Mesenchymal stem cell (in vitro differentiated cells and primary cell): ENCODE measurements at regions not wholly inside any gene's neighbourhood (a gene's known extent, or its start where the extent isn't known, plus 50 kb on each side); places are given as distances from the start of the nearest gene placed in this dataset.

Source experiments
- DNase-seq: peaks from one replicate; pipeline ENCODE4 v3.0.0-alpha.2; 2013
- H2AFZ ChIP-seq: one replicate; pipeline ENCODE4 v1.6.1; 2013; ENCODE audit warnings: low read depth, mild to moderate bottlenecking, control low read depth, inconsistent platforms, low read length, moderate library complexity
- H2AK5ac ChIP-seq: 2 replicates; pipeline ENCODE4 v1.6.1; 2013; ENCODE audit warnings: low read length, moderate library complexity, mild to moderate bottlenecking, inconsistent platforms; ENCODE audit not compliant: severe bottlenecking
- H2BK120ac ChIP-seq: one replicate; pipeline ENCODE4 v1.6.1; 2013; ENCODE audit warnings: low read depth, mild to moderate bottlenecking, inconsistent platforms, low read length, moderate library complexity
- H2BK12ac ChIP-seq, 2 experiments: one replicate each; pipeline ENCODE4 v1.6.1; 2013; ENCODE audit warnings: inconsistent platforms in 2 of 2, low read length in 2 of 2, mild to moderate bottlenecking in 2 of 2, moderate library complexity in 2 of 2, control low read depth in 1 of 2
- H2BK15ac ChIP-seq: one replicate; pipeline ENCODE4 v1.6.1; 2013; ENCODE audit warnings: mild to moderate bottlenecking, low read depth, inconsistent platforms; ENCODE audit not compliant: poor library complexity, severe bottlenecking
- H2BK5ac ChIP-seq: 2 replicates; pipeline ENCODE4 v1.6.1; 2013; ENCODE audit warnings: low read depth, mild to moderate bottlenecking, low read length, control low read depth, inconsistent platforms; ENCODE audit not compliant: poor library complexity, severe bottlenecking
- H3K14ac ChIP-seq, 2 experiments: one replicate each; pipeline ENCODE4 v1.6.1; 2013; ENCODE audit warnings: inconsistent platforms in 2 of 2, low read length in 2 of 2, control low read depth in 1 of 2, mild to moderate bottlenecking in 1 of 2, moderate library complexity in 1 of 2
- H3K18ac ChIP-seq, 2 experiments: one replicate each; pipeline ENCODE4 v1.6.1; 2013; ENCODE audit warnings: inconsistent platforms in 2 of 2, low read length in 2 of 2, control low read depth in 1 of 2, low read depth in 1 of 2, mild to moderate bottlenecking in 1 of 2
- H3K23ac ChIP-seq, 2 experiments: one replicate each; pipeline ENCODE4 v1.6.1; 2013; ENCODE audit warnings: inconsistent platforms in 2 of 2, low read length in 2 of 2, mild to moderate bottlenecking in 2 of 2, moderate library complexity in 2 of 2, control low read depth in 1 of 2
- H3K27ac ChIP-seq: 2 replicates; pipeline ENCODE4 v1.5.1; 2013; ENCODE audit warnings: mild to moderate bottlenecking, moderate library complexity, low read length, control low read depth, inconsistent platforms; ENCODE audit not compliant: poor library complexity, severe bottlenecking
- H3K27me3 ChIP-seq, 2 experiments: 2 replicates each; pipeline versions ENCODE4 v1.6.1 to v1.7.0; 2013; ENCODE audit warnings: low read length in 2 of 2, mild to moderate bottlenecking in 2 of 2, moderate library complexity in 2 of 2, control low read depth in 1 of 2, inconsistent platforms in 1 of 2; ENCODE audit not compliant: control insufficient read depth in 1 of 2, insufficient read depth in 1 of 2
- H3K36me3 ChIP-seq, 2 experiments: 2 replicates each; pipeline versions ENCODE4 v1.6.1 to v1.7.0; 2013; ENCODE audit warnings: low read length in 2 of 2, control low read depth in 1 of 2, inconsistent platforms in 1 of 2, low read depth in 1 of 2, mild to moderate bottlenecking in 1 of 2; ENCODE audit not compliant: insufficient read depth in 2 of 2, control insufficient read depth in 1 of 2
- H3K4ac ChIP-seq, 2 experiments: one replicate each; pipeline ENCODE4 v1.6.1; 2013; ENCODE audit warnings: inconsistent platforms in 2 of 2, low read length in 2 of 2, mild to moderate bottlenecking in 2 of 2, moderate library complexity in 2 of 2, control low read depth in 1 of 2, low read depth in 1 of 2
- H3K4me1 ChIP-seq: 2 replicates; pipeline ENCODE4 v1.6.1; 2013; ENCODE audit warnings: low read depth, low read length, control low read depth; ENCODE audit not compliant: control insufficient read depth, insufficient read depth
- H3K4me2 ChIP-seq: 2 replicates; pipeline ENCODE4 v1.6.1; 2013; ENCODE audit warnings: low read length, mild to moderate bottlenecking, inconsistent platforms; ENCODE audit not compliant: poor library complexity, severe bottlenecking
- H3K4me3 ChIP-seq, 2 experiments: 2 replicates each; pipeline versions ENCODE4 v1.5.1 to v1.7.0; 2013; ENCODE audit warnings: low read length in 2 of 2, mild to moderate bottlenecking in 2 of 2, control low read depth in 1 of 2, low read depth in 1 of 2; ENCODE audit not compliant: insufficient read depth in 1 of 2
- H3K79me1 ChIP-seq: replicated peaks from 2 replicates; pipeline ENCODE4 v1.6.1; 2013; ENCODE audit warnings: mild to moderate bottlenecking, control low read depth, low read length, inconsistent platforms; ENCODE audit not compliant: poor library complexity, severe bottlenecking
- H3K9ac ChIP-seq: 2 replicates; pipeline ENCODE4 v1.7.0; 2013; ENCODE audit warnings: mild to moderate bottlenecking, low read length, moderate library complexity
- H3K9me3 ChIP-seq: 2 replicates; pipeline ENCODE4 v1.7.0; 2013; ENCODE audit warnings: mild to moderate bottlenecking, low read length; ENCODE audit not compliant: control insufficient read depth
- H4K8ac ChIP-seq: one replicate; pipeline ENCODE4 v1.6.1; 2013; ENCODE audit warnings: inconsistent platforms, mild to moderate bottlenecking, low read length, moderate library complexity
- H4K91ac ChIP-seq: one replicate; pipeline ENCODE4 v1.6.1; 2013; ENCODE audit warnings: mild to moderate bottlenecking, low read length, inconsistent platforms
- WGBS: methylation state at CpG from one replicate; pipeline ENCODE4 v1.1.7; 2013; ENCODE audit warnings: mixed read lengths; 5-methylcytosine and 5-hydroxymethylcytosine counted together

- no peak overlapping the region for H4K91ac ChIP-seq
- H3K4me2 ChIP-seq, result no peak overlapping the region
- no peak overlapping the region for H2BK15ac ChIP-seq
- H3K4me1 ChIP-seq, result peaks cover 3% of the 10 kb centered on the region
- no peak overlapping the region for H2AFZ ChIP-seq
- no peak overlapping the region for H3K18ac ChIP-seq
- no peak overlapping the region for H3K14ac ChIP-seq
- no peak overlapping the region for H2BK12ac ChIP-seq
- H2AK5ac ChIP-seq, result no peak overlapping the region
- H3K9me3 ChIP-seq, result no peaks in the 10 kb centered on the region
- H3K79me1 ChIP-seq, result no peaks in the 10 kb centered on the region
- H3K4me3 ChIP-seq, result no peak overlapping the region
- no peaks in the 10 kb centered on the region for H3K36me3 ChIP-seq
- H3K27me3 ChIP-seq, result peaks cover 0 to under 1% of the 10 kb centered on the region in 2 experiments
- no peak overlapping the region for H3K27ac ChIP-seq
- H3K4ac ChIP-seq, result no peak overlapping the region
- no peak overlapping the region for H3K23ac ChIP-seq
- 93% methylated on average over 5 of the region's 5 CpGs for WGBS
- H3K9ac ChIP-seq, result no peak overlapping the region
- H2BK5ac ChIP-seq, result no peak overlapping the region
- H4K8ac ChIP-seq, result no peak overlapping the region
- DNase-seq, result no peak
- H2BK120ac ChIP-seq, result no peak overlapping the region
These were observed 59.0 kb upstream of the FLT1 start for GRCh38 chr13:28553971-28554370.

- WGBS, result 89% methylated on average over 1 of the region's 1 CpG
These were observed 57.4 kb upstream of the FLT1 start for GRCh38 chr13:28552288-28552687.

GRCh38 chr13:28551498-28551895 is 56.6 kb upstream of the FLT1 start:
- Histone ChIP-seq H3K4me3 (no peak overlapping the region), H4K91ac (no peak overlapping the region), H2AK5ac (no peak overlapping the region), H3K4ac (no peak overlapping the region), H2BK15ac (no peak overlapping the region), H3K18ac (no peak overlapping the region), H3K4me2 (no peak overlapping the region), H3K27me3 (peaks cover 8 to 12% of the 10 kb centered on the region in 2 experiments), H3K36me3 (no peaks in the 10 kb centered on the region), H3K9me3 (no peaks in the 10 kb centered on the region), H2BK5ac (no peak overlapping the region), H2BK12ac (no peak overlapping the region), H3K14ac (no peak overlapping the region), H3K4me1 (no peaks in the 10 kb centered on the region), H2AFZ (no peak overlapping the region), H3K23ac (no peak overlapping the region), H3K79me1 (no peaks in the 10 kb centered on the region), H3K27ac (no peak overlapping the region), H4K8ac (no peak overlapping the region), H2BK120ac (no peak overlapping the region), H3K9ac (no peak overlapping the region)
- no peak for DNase-seq
- 93% methylated on average over 2 of the region's 2 CpGs for WGBS

More at GRCh38 chr13:28552288-28552687, 57.4 kb upstream of the FLT1 start:
- H3K4me3 ChIP-seq, result no peak overlapping the region
- no peaks in the 10 kb centered on the region for H3K9me3 ChIP-seq
- H2AFZ ChIP-seq, result no peak overlapping the region
- no peak overlapping the region for H3K18ac ChIP-seq
- no peak overlapping the region for H3K9ac ChIP-seq
- no peaks in the 10 kb centered on the region for H3K4me1 ChIP-seq
- H2BK120ac ChIP-seq, result no peak overlapping the region
- H2BK15ac ChIP-seq, result no peak overlapping the region
- no peak overlapping the region for H3K27ac ChIP-seq
- no peak overlapping the region for H3K4me2 ChIP-seq
- no peak overlapping the region for H4K91ac ChIP-seq
- no peak overlapping the region for H3K23ac ChIP-seq
- H4K8ac ChIP-seq, result no peak overlapping the region
- no peaks in the 10 kb centered on the region for H3K79me1 ChIP-seq
- no peak overlapping the region for H3K4ac ChIP-seq
- H2AK5ac ChIP-seq, result no peak overlapping the region
- DNase-seq, result no peak
- H3K27me3 ChIP-seq, result peaks cover 8 to 12% of the 10 kb centered on the region in 2 experiments
- H2BK5ac ChIP-seq, result no peak overlapping the region
- no peak overlapping the region for H2BK12ac ChIP-seq
- H3K14ac ChIP-seq, result no peak overlapping the region
- no peaks in the 10 kb centered on the region for H3K36me3 ChIP-seq

GRCh38 chr13:28550721-28551497 is 56.0 kb upstream of the FLT1 start:
- Histone ChIP-seq H2BK15ac (no peak overlapping the region), H4K8ac (no peak overlapping the region), H2AFZ (no peak overlapping the region), H3K79me1 (no peaks in the 10 kb centered on the region), H3K18ac (no peak overlapping the region), H3K9ac (no peak overlapping the region), H3K4ac (no peak overlapping the region), H3K14ac (no peak overlapping the region), H3K36me3 (no peaks in the 10 kb centered on the region), H2BK120ac (no peak overlapping the region), H3K27me3 (peaks cover 8 to 12% of the 10 kb centered on the region in 2 experiments), H3K4me2 (no peak overlapping the region), H3K23ac (no peak overlapping the region), H2BK12ac (no peak overlapping the region), H3K4me3 (no peak overlapping the region), H3K4me1 (no peaks in the 10 kb centered on the region), H3K27ac (no peak overlapping the region), H2BK5ac (no peak overlapping the region), H2AK5ac (no peak overlapping the region), H3K9me3 (no peaks in the 10 kb centered on the region), H4K91ac (no peak overlapping the region)
- WGBS, result 97% methylated on average over 3 of the region's 7 CpGs
- no peak for DNase-seq
